ENCODE measurements at regions not wholly inside any gene's neighbourhood (a gene's known extent, or its start where the extent isn't known, plus 50 kb on each side); places are given as distances from the start of the nearest gene placed in this dataset.

DNA sequence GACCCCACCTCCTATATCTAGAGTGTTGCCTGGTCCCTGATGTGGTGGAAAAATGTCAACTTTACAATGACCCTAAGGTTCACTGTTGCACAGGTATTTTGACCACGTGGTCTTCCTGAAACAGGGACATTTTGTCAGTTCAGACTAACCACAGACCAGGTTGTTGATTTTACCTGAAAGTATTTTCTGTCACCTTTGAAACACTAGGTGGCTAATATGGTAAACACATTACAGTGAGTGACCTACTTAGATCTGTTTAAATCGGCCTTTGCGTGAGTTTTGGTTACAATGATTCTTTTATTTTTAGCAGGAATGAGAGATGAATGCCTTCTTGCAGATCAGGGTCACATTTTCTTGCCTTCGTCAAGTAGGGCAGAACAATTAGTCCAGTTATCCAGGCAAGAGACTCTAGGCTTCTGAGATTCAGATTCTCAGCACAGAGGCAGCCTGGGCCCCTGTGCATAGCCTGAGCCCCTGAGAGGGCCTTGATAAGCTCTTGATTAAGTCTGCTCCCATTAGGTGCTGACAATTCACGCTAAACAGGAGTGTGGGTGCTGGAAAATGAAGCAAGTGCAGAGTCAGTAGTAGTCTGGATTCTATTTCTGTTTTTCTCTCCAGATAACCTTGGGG, 226.2 kb downstream of the KCNS3 start:
- DNase-seq (ENCODE audit: low read depth in 4 of 4, low spot score in 3 of 4), result no peak

- no peak for DNase-seq (ENCODE audit: low read depth in 4 of 4, low spot score in 3 of 4)
These were observed 218.5 kb downstream of the KCNS3 start for GRCh38 chr2:18096836-18097405.

DNA sequence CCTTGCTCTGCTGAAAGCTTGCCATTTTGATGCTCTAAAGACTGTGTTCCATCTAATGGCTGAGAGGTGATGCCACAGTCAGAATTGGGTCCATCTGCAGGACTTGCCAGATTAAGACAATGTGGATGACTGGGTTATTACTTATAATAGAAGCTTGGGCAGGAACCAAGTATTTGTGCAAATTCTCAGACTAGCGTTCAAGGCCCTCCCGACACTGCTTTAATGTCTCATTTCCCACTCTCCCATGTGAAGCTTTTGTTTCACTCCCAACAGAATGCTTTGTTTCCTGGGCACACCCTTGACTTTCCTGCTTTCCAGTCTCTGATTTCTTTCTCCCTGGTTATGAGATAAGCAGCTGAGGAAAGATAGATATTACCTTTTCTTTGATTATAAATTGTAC, 215.8 kb downstream of the KCNS3 start:
- DNase-seq (ENCODE audit: low read depth in 4 of 4, low spot score in 3 of 4), result no peak

- no peak for DNase-seq (ENCODE audit: low read depth in 4 of 4, low spot score in 3 of 4)
These were observed 214.7 kb downstream of the KCNS3 start for GRCh38 chr2:18093196-18093595.

GRCh38 chr2:18092760-18093159, 214.3 kb downstream of the KCNS3 start:
- DNase-seq (ENCODE audit: low read depth in 4 of 4, low spot score in 3 of 4), result no peak

DNA sequence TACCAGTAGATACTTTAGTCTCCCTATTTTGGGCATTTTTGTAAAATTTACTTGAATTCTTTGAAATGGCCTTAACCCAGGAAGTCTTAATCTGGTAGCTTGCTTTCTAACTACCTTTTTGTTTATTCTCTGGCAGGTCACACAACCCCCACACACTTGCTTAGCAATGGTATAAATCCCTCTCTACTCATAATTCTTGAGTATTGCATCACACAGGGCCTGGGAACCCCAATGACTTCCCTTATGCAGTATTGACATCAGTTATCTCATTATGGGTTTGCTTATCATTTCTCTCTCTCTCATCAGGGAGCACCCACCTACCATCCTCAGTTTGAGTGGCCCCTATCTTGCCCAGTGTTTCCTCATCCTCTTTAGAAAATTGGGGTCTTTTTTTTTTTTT, 207.1 kb downstream of the KCNS3 start:
- no peak for DNase-seq (ENCODE audit: low read depth in 4 of 4, low spot score in 3 of 4)

GRCh38 chr2:18084376-18084775, 205.9 kb downstream of the KCNS3 start:
- DNase-seq (ENCODE audit: low read depth in 4 of 4, low spot score in 3 of 4), result no peak

DNA sequence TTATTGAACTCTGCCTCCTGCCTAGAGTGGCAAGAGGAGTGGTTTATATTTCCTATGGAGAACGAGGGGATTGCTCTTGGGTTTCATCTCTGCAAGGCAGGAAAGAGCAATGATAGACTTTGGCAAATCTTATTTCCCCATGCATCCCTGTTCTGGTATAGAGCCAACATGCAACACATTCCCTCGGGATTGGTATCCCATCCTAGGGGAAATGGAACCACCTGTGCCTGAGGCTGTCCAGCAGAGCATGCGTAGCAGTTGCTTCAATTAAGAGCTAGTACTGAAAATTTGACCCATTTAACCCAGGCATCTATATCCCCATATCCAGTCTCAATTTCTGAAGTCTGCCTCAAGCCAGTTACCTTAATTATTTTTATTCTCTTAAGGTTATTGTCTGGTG, 205.3 kb downstream of the KCNS3 start:
- no peak for DNase-seq (ENCODE audit: low read depth in 4 of 4, low spot score in 3 of 4)

GRCh38 chr2:18078216-18078615, 199.7 kb downstream of the KCNS3 start:
- DNase-seq (ENCODE audit: low read depth in 4 of 4, low spot score in 3 of 4), result no peak

GRCh38 chr2:18077704-18078103, 199.2 kb downstream of the KCNS3 start:
- DNase-seq (ENCODE audit: low read depth in 4 of 4, low spot score in 3 of 4), result no peak

GRCh38 chr2:18077231-18077630, 198.8 kb downstream of the KCNS3 start:
- no peak for DNase-seq (ENCODE audit: low read depth in 4 of 4, low spot score in 3 of 4)

DNA sequence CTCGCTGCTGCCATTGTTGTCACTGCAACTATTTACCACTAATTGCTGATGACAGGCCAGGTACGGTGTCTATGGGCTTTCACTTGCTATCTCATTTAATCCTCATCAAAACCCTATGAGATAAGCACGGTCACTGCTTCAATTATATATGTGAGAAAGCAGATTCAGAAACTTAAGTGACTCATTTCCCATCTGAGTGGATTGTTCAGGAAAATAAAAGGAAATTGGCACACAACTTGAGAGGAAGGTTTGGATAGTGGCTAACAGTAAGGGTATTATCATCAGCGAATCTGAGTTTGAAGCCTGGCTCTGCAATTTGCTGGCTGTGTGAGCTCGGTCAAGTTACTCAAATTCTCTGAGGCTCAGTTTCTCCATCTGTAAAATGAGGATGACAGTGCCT, 196.0 kb downstream of the KCNS3 start:
- DNase-seq (ENCODE audit: low read depth in 4 of 4, low spot score in 3 of 4), result no peak

DNA sequence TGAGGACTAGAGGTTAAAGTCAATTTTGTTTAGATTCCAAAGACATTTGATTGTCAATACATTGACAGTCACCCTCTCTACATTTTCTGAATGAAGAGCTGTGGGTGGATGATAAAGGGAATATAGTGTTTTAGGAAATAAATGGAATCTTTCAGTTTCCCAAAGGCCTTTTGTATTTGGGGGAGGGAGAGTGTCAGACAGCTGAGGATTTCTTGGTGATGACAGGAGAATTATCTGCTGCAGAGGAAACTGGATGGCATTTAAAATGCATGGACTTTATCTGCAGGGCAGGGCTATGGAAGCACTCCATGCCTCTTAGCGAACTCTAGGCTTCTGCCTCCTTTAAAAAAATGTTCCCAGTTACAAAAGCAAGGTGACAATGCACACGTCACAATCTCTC, 195.1 kb downstream of the KCNS3 start:
- no peak for DNase-seq (ENCODE audit: low read depth in 4 of 4, low spot score in 3 of 4)

- no peak for DNase-seq (ENCODE audit: low read depth in 4 of 4, low spot score in 3 of 4)
These were observed 189.3 kb downstream of the KCNS3 start for GRCh38 chr2:18067588-18068384.

DNA sequence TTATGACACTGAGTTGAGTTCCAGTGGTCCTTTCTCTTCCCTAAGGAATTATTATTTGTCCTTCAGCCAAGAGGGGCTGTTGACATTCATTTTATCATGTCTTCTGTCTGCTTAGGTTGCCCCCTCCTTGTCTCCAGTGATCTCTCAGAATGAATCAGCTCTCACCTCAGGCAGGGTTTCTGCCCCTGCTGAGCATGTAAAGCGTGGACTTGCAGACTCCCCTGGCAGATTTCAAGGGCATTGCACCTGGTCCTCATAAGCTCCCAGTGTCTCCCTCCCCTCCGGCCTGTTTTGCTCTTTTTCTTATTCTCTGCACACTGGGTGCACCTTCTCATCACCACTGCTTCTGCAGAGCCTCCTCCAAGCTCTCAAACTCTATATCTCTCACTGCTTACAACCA, 188.4 kb downstream of the KCNS3 start:
- no peak for DNase-seq (ENCODE audit: low read depth in 4 of 4, low spot score in 3 of 4)

DNA sequence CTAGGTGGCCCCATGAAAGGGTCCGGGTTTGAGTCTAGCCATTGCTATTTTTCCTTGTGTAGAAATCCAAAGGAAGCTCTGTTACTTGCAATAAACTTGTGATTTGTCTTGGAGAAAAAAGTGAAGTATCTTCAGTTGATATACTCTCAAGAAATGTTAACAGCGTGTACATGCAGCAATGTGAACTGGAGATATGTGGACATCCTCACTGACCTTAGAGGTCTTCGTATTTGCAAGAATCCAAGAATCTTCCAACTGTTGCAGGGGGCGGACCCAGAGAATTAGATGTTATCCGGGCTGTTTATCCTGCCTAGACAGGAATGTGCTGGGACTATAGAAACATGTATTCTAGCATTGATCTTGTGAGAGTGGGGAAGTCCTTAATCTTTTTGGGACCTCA, 187.6 kb downstream of the KCNS3 start:
- no peak for DNase-seq (ENCODE audit: low read depth in 4 of 4, low spot score in 3 of 4)

- no peak for DNase-seq (ENCODE audit: low read depth in 4 of 4, low spot score in 3 of 4)
These were observed 186.8 kb downstream of the KCNS3 start for GRCh38 chr2:18065249-18065648.

- DNase-seq (ENCODE audit: low read depth in 4 of 4, low spot score in 3 of 4), result no peak
These were observed 185.5 kb downstream of the KCNS3 start for GRCh38 chr2:18063826-18064470.

- no peak for DNase-seq (ENCODE audit: low read depth in 4 of 4, low spot score in 3 of 4)
These were observed 184.4 kb downstream of the KCNS3 start for GRCh38 chr2:18062892-18063291.

- no peak for DNase-seq (ENCODE audit: low read depth in 4 of 4, low spot score in 3 of 4)
These were observed 183.2 kb downstream of the KCNS3 start for GRCh38 chr2:18061717-18062116.

DNA sequence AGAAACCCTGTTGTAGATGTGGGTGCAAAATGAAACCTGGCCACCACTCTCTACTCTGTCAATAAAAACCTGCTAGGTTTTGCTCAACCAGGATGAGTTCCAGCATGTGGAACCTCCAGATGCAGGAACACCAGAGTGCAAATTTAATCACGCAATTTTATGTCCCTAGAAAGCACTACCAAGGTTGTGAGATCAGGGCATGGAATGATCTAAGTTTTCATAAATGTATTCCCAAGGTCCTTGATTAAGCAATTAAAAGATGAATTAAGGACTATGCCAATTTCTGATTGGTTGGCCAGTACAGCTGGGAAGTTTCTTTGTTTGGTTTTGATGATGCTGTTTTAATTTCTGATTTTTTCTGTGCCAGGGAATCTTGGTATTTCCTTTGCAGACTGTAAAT, 179.2 kb downstream of the KCNS3 start:
- DNase-seq (ENCODE audit: low read depth in 4 of 4, low spot score in 3 of 4), result no peak

DNA sequence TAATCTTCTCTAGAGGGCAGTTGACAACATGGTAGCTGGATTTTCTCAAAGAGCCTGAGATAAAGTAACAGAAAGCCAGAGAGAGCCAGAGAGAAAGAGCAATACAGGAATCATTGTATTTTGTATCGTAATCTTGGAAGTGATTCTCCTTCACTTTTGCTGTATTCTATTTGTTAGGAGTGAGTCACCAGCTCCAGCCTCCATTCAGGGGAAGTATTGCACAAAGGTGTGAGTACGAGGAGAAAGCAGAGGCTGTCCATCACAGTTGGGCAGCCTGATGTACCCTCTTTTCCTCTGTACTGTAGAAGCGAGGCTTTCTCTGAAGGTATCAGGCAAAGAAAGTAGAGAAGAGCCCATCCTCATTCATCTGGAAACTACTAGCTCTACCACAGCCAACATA, 176.8 kb downstream of the KCNS3 start:
- DNase-seq (ENCODE audit: low read depth in 4 of 4, low spot score in 3 of 4), result no peak
